C4-2B (cell line): ENCODE measurements at regions not wholly inside any gene's neighbourhood (a gene's known extent, or its start where the extent isn't known, plus 50 kb on each side); places are given as distances from the start of the nearest gene placed in this dataset.

ENCODE experiments used
- CTCF ChIP-seq: fragments of 450-650 bp; conservative IDR thresholded peaks from 2 replicates; pipeline ENCODE4 v1.5.1; 2017; ENCODE audit warnings: mild to moderate bottlenecking
- ZFX ChIP-seq: fragments of 450-650 bp; IDR thresholded peaks from 2 replicates; pipeline ENCODE4 v1.6.1; 2017

- TF ChIP-seq CTCF (no peak), ZFX (no peak)
Measured at GRCh38 chr5:3751846-3752245, 156.2 kb downstream of the IRX1 start.
